Erythroblast (primary cell): ENCODE measurements at regions not wholly inside any gene's neighbourhood (a gene's known extent, or its start where the extent isn't known, plus 50 kb on each side); places are given as distances from the start of the nearest gene placed in this dataset.

Source experiments
- GATA1 ChIP-seq: IDR thresholded peaks from 2 replicates; pipeline ENCODE4 v1.6.1; 2011; ENCODE audit warnings: low read depth, mild to moderate bottlenecking, control low read depth, low read length, moderate library complexity
- POLR2A ChIP-seq: IDR thresholded peaks from 2 replicates; pipeline ENCODE4 v1.6.1; 2011; ENCODE audit warnings: mild to moderate bottlenecking, low read length

DNA sequence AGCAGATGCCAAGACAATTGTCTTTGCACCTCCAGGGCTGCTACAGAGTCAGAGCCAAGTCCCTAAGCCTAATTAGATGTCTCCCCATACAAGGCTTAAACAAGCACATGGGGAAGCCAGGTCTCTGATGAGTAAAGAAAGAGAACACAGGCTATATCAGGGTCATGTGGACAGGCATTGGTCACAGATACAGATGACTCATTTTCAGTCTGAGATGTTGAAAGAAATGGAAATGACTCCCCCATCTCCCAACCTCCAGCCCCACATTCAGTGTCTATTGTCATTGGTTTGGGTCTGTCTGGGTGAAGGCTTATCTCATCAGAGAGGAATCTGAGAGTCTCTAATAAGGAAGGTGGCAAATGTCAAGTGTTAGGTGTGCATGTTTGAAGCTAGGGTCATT lies 290.1 kb upstream of the KIAA1217 start:
- no peak for TF ChIP-seq POLR2A
- no peak for TF ChIP-seq GATA1
